GM18507 (cell line): ENCODE measurements at regions not wholly inside any gene's neighbourhood (a gene's known extent, or its start where the extent isn't known, plus 50 kb on each side); places are given as distances from the start of the nearest gene placed in this dataset.

ENCODE experiments used
- DNase-seq: peaks from one replicate; pipeline ENCODE4 v3.0.0; 2011; ENCODE audit warnings: low read depth; ENCODE audit not compliant: insufficient read length; ENCODE audit errors: extremely low spot score
- FAIRE-seq: peaks from 2 replicates; lab custom pipeline; 2011; peaks lifted over from hg19 to GRCh38; lab: Jason Lieb, UNC

GRCh38 chr4:125663896-125664767 is 349.4 kb downstream of the FAT4 start:
- FAIRE-seq, result no peak

GRCh38 chr4:125666635-125667034 is 351.9 kb downstream of the FAT4 start:
- no peak for FAIRE-seq
- no peak for DNase-seq

More at GRCh38 chr4:125663896-125664767, 349.4 kb downstream of the FAT4 start:
- no peak for DNase-seq

GRCh38 chr4:125676156-125676555 is 361.4 kb downstream of the FAT4 start:
- FAIRE-seq (no peak), DNase-seq (no peak)

- no peak for FAIRE-seq
- DNase-seq, result no peak
These were observed 361.8 kb downstream of the FAT4 start for GRCh38 chr4:125676583-125676982.

- FAIRE-seq (no peak), DNase-seq (no peak)
These were observed 363.0 kb downstream of the FAT4 start for GRCh38 chr4:125677665-125678307.

- no peak for DNase-seq
- no peak for FAIRE-seq
These were observed 365.2 kb downstream of the FAT4 start for GRCh38 chr4:125679989-125680388.

GRCh38 chr4:125681240-125681639 is 366.5 kb downstream of the FAT4 start:
- FAIRE-seq (no peak), DNase-seq (no peak)

- DNase-seq (no peak), FAIRE-seq (no peak)
These were observed 368.0 kb downstream of the FAT4 start for GRCh38 chr4:125682730-125683129.

- FAIRE-seq, result no peak
- DNase-seq, result no peak
These were observed 374.1 kb downstream of the FAT4 start for GRCh38 chr4:125688841-125689240.

- FAIRE-seq (no peak), DNase-seq (no peak)
These were observed 375.1 kb downstream of the FAT4 start for GRCh38 chr4:125689805-125690204.

GRCh38 chr4:125693228-125693627 is 378.5 kb downstream of the FAT4 start:
- FAIRE-seq, result no peak
- no peak for DNase-seq

GRCh38 chr4:125702406-125702805 is 387.7 kb downstream of the FAT4 start:
- no peak for FAIRE-seq

GRCh38 chr4:125703443-125703842 is 388.7 kb downstream of the FAT4 start:
- FAIRE-seq (no peak), DNase-seq (no peak)

More at GRCh38 chr4:125702406-125702805, 387.7 kb downstream of the FAT4 start:
- DNase-seq, result no peak

GRCh38 chr4:125704726-125705125 is 390.0 kb downstream of the FAT4 start:
- FAIRE-seq (no peak), DNase-seq (no peak)

- FAIRE-seq (no peak), DNase-seq (no peak)
These were observed 390.9 kb downstream of the FAT4 start for GRCh38 chr4:125705681-125706080.

- FAIRE-seq, result no peak
- no peak for DNase-seq
These were observed 392.6 kb downstream of the FAT4 start for GRCh38 chr4:125707397-125707796.

GRCh38 chr4:125710766-125711165 is 396.0 kb downstream of the FAT4 start:
- FAIRE-seq, result no peak
- DNase-seq, result no peak

GRCh38 chr4:125714049-125714448 is 399.3 kb downstream of the FAT4 start:
- FAIRE-seq, result no peak

GRCh38 chr4:125714845-125715244 is 400.1 kb downstream of the FAT4 start:
- DNase-seq (no peak), FAIRE-seq (no peak)

More at GRCh38 chr4:125714049-125714448, 399.3 kb downstream of the FAT4 start:
- DNase-seq, result no peak

- DNase-seq (no peak), FAIRE-seq (no peak)
These were observed 405.2 kb downstream of the FAT4 start for GRCh38 chr4:125719987-125720386.

- DNase-seq (no peak), FAIRE-seq (no peak)
These were observed 407.3 kb downstream of the FAT4 start for GRCh38 chr4:125722009-125722408.
